ENCODE measurements at regions not wholly inside any gene's neighbourhood (a gene's known extent, or its start where the extent isn't known, plus 50 kb on each side); places are given as distances from the start of the nearest gene placed in this dataset.

DNA sequence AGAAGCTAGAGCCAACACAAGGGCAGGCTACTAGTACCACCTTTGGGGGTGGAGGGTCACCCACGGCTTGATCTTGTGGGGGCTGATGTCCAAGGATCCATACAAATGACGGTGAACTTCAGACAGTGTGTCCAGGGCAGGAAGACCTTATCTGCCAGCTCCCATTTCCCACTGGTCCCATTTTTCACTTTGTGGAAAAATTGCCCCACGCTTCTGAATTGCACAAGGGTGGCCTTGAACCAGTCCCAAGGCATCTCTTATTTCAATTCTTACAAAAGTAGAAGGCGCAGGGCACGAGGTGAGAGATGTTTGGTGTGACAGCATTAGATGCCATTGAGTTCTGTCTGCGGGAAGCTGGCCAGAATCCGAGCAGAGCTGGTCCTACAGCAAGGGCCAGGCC, 252.7 kb upstream of the CELF2 start:
- no peak for DNase-seq
- intact Hi-C loops (cut with DNase I; ENCODE audit: low total_unique reads) = no loop called here

DNA sequence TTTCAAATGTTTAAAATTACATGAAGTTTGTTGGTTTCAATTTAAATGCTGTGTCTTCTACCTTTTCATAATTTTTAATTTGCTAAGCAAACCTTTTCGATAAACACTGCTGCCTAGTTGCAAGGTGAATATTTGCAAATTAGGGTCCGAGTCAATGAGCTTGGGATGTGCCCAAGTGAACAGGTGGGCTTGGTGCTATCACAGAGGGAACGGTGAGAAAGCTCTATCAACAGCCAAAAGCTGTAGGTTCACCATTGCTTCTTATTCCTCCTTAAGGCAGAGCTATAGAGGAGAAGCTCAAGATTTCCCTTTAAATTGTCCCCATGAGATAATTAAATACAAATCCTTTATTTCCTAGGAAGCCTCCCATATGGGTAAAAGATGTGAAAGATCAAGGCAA, 245.3 kb upstream of the CELF2 start:
- Histone ChIP-seq H3K36me3 (no peaks in the 10 kb centered on the region), H3K4me1 (no peaks in the 10 kb centered on the region), H3K4me3 (no peak overlapping the region), H3K27ac (no peak overlapping the region), H3K9me3 (no peaks in the 10 kb centered on the region), H3K27me3 (no peaks in the 10 kb centered on the region)
- intact Hi-C loops (cut with DNase I; ENCODE audit: low total_unique reads) = no loop called here
- TF ChIP-seq, protein P1, sequence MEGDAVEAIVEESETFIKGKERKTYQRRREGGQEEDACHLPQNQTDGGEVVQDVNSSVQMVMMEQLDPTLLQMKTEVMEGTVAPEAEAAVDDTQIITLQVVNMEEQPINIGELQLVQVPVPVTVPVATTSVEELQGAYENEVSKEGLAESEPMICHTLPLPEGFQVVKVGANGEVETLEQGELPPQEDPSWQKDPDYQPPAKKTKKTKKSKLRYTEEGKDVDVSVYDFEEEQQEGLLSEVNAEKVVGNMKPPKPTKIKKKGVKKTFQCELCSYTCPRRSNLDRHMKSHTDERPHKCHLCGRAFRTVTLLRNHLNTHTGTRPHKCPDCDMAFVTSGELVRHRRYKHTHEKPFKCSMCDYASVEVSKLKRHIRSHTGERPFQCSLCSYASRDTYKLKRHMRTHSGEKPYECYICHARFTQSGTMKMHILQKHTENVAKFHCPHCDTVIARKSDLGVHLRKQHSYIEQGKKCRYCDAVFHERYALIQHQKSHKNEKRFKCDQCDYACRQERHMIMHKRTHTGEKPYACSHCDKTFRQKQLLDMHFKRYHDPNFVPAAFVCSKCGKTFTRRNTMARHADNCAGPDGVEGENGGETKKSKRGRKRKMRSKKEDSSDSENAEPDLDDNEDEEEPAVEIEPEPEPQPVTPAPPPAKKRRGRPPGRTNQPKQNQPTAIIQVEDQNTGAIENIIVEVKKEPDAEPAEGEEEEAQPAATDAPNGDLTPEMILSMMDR (IDR thresholded peaks at IDR 0.05) = no peak
- no peak for DNase-seq

More for the DNA sequence above, 252.7 kb upstream of the CELF2 start:
- no peaks in the 10 kb centered on the region for H3K36me3 ChIP-seq
- H3K9me3 ChIP-seq = no peaks in the 10 kb centered on the region
- no peak overlapping the region for H3K27ac ChIP-seq
- no peaks in the 10 kb centered on the region for H3K4me1 ChIP-seq
- no peak overlapping the region for H3K4me3 ChIP-seq
- TF ChIP-seq, protein P1 (IDR thresholded peaks at IDR 0.05) = no peak
- H3K27me3 ChIP-seq = no peaks in the 10 kb centered on the region

- TF ChIP-seq, protein P1 (IDR thresholded peaks at IDR 0.05) = no peak
- Histone ChIP-seq H3K36me3 (no peaks in the 10 kb centered on the region), H3K4me3 (no peak overlapping the region), H3K9me3 (no peaks in the 10 kb centered on the region), H3K27ac (no peak overlapping the region), H3K27me3 (no peaks in the 10 kb centered on the region), H3K4me1 (no peaks in the 10 kb centered on the region)
- DNase-seq = no peak
- intact Hi-C loops (cut with DNase I; ENCODE audit: low total_unique reads) = no loop called here
Observed at GRCh38 chr10:10772874-10773508, 244.7 kb upstream of the CELF2 start.

GRCh38 chr10:10774416-10774815, 243.3 kb upstream of the CELF2 start:
- intact Hi-C loops (cut with DNase I; ENCODE audit: low total_unique reads) = no loop called here
- Histone ChIP-seq H3K9me3 (no peaks in the 10 kb centered on the region), H3K4me3 (no peak overlapping the region), H3K36me3 (no peaks in the 10 kb centered on the region), H3K27me3 (no peaks in the 10 kb centered on the region), H3K27ac (no peak overlapping the region), H3K4me1 (no peaks in the 10 kb centered on the region)
- TF ChIP-seq, protein P1 (IDR thresholded peaks at IDR 0.05) = no peak
- no peak for DNase-seq

- DNase-seq = no peak
- Histone ChIP-seq H3K27ac (no peak overlapping the region), H3K27me3 (no peaks in the 10 kb centered on the region), H3K9me3 (no peaks in the 10 kb centered on the region), H3K4me1 (no peaks in the 10 kb centered on the region), H3K4me3 (no peak overlapping the region), H3K36me3 (no peaks in the 10 kb centered on the region)
- TF ChIP-seq, protein P1 (IDR thresholded peaks at IDR 0.05) = no peak
- intact Hi-C loops (cut with DNase I; ENCODE audit: low total_unique reads) = no loop called here
Observed at GRCh38 chr10:10776363-10776762, 241.3 kb upstream of the CELF2 start.

- Histone ChIP-seq H3K27me3 (no peaks in the 10 kb centered on the region), H3K27ac (no peak overlapping the region), H3K36me3 (no peaks in the 10 kb centered on the region), H3K4me1 (no peaks in the 10 kb centered on the region), H3K4me3 (no peak overlapping the region), H3K9me3 (no peaks in the 10 kb centered on the region)
- no peak for DNase-seq
- TF ChIP-seq, protein P1 (IDR thresholded peaks at IDR 0.05) = no peak
- intact Hi-C loops (cut with DNase I; ENCODE audit: low total_unique reads) = no loop called here
Observed at GRCh38 chr10:10777279-10777678, 240.4 kb upstream of the CELF2 start.

All from tibial artery (tissue), 4 donors.